ENCODE measurements at regions not wholly inside any gene's neighbourhood (a gene's known extent, or its start where the extent isn't known, plus 50 kb on each side); places are given as distances from the start of the nearest gene placed in this dataset.

DNA sequence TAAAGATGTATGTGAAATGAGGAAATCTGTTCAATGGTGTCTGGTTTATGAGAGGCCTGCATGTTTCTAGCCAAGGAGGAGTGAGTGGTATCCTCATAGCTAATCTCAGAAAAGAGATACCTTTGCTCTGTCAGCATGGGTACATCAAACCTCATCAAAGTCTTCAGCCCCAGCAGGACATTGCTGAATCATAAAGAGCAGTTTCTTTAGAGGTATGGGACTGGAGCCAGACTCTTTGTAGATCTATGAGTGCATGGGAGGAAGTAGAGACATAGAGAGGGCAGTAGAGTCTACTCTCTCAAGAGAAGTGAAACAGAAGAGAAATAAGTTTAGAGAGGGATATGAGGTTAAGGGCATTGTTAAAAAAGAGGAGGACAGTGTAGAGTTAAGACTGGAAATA, 1950.9 kb downstream of the ARAP2 start (continued):
- TF ChIP-seq SIN3A (conservative IDR thresholded peaks at IDR 0.05 in 1 of 2, IDR thresholded peaks at IDR 0.05 in 1 of 2; ENCODE audit: low read depth in 1 of 2, low read length in 2 of 2), result no peak
